Ectodermal cell (in vitro differentiated cells): ENCODE measurements at regions not wholly inside any gene's neighbourhood (a gene's known extent, or its start where the extent isn't known, plus 50 kb on each side); places are given as distances from the start of the nearest gene placed in this dataset.
A peak's percentile ranks its signal among the peaks of the same experiment; 100 is the strongest.

Experiments used
- H3K27ac ChIP-seq: 2 replicates; pipeline ENCODE4 v1.7.0; 2013; ENCODE audit warnings: mild to moderate bottlenecking, low read depth, low read length; ENCODE audit not compliant: insufficient read depth, poor library complexity, severe bottlenecking
- H3K27me3 ChIP-seq: 2 replicates; pipeline ENCODE4 v1.7.0; 2013; ENCODE audit warnings: mild to moderate bottlenecking, low read length; ENCODE audit not compliant: insufficient read depth, control insufficient read depth, poor library complexity, severe bottlenecking
- H3K36me3 ChIP-seq: one replicate; pipeline ENCODE4 v1.7.0; 2013; ENCODE audit warnings: low read length; ENCODE audit not compliant: control insufficient read depth, insufficient read depth
- H3K4me1 ChIP-seq: one replicate; pipeline ENCODE4 v1.7.0; 2013; ENCODE audit warnings: low read length; ENCODE audit not compliant: control insufficient read depth, insufficient read depth
- H3K4me3 ChIP-seq: 2 replicates; pipeline ENCODE4 v1.7.0; 2013; ENCODE audit warnings: low read depth, low read length, control low read depth; ENCODE audit not compliant: insufficient read depth
- H3K9me3 ChIP-seq: 2 replicates; pipeline ENCODE4 v1.7.0; 2013; ENCODE audit warnings: mild to moderate bottlenecking, low read length, moderate library complexity; ENCODE audit not compliant: control insufficient read depth
- WGBS, 2 experiments: methylation state at CpG; one replicate each; pipeline ENCODE4 v1.1.7; 2013; ENCODE audit warnings: missing lambda C conversion rate in 2 of 2; 5-methylcytosine and 5-hydroxymethylcytosine counted together

GRCh38 chr5:139743001-139743771, 52.4 kb upstream of the PSD2 start:
- H3K27me3 ChIP-seq: peaks cover 33% of the 10 kb centered on the region
- H3K36me3 ChIP-seq: no peaks in the 10 kb centered on the region
- H3K4me1 ChIP-seq: peaks cover 45% of the 10 kb centered on the region
- WGBS, 2 experiments: 88 to 89% methylated on average over 8 to 9 of the region's 9 CpGs
- no peaks in the 10 kb centered on the region for H3K9me3 ChIP-seq
- no peak overlapping the region for H3K4me3 ChIP-seq
- no peak overlapping the region for H3K27ac ChIP-seq

- H3K4me1 ChIP-seq: peaks cover 51% of the 10 kb centered on the region
- 90 to 94% methylated on average over 2 of the region's 2 CpGs for WGBS, 2 experiments
Measured at GRCh38 chr5:139743804-139744203, 51.8 kb upstream of the PSD2 start.

GRCh38 chr5:139744471-139745131, 51.0 kb upstream of the PSD2 start:
- WGBS, 2 experiments: 89 to 92% methylated on average over 12 of the region's 12 CpGs
- Histone ChIP-seq H3K36me3 (no peaks in the 10 kb centered on the region), H3K27me3 (peaks cover 48% of the 10 kb centered on the region), H3K27ac (no peak overlapping the region), H3K9me3 (no peaks in the 10 kb centered on the region), H3K4me3 (no peak overlapping the region), H3K4me1 (peaks cover 56% of the 10 kb centered on the region)

More at GRCh38 chr5:139743804-139744203, 51.8 kb upstream of the PSD2 start:
- Histone ChIP-seq H3K36me3 (no peaks in the 10 kb centered on the region), H3K27me3 (peaks cover 40% of the 10 kb centered on the region), H3K27ac (no peak overlapping the region), H3K9me3 (no peaks in the 10 kb centered on the region), H3K4me3 (no peak overlapping the region)

GRCh38 chr5:139745132-139745799, 50.3 kb upstream of the PSD2 start:
- 10 to 14% methylated on average over 17 of the region's 17 CpGs for WGBS, 2 experiments
- Histone ChIP-seq H3K27me3 (peaks cover 53% of the 10 kb centered on the region), H3K27ac (no peak overlapping the region), H3K4me3 (no peak overlapping the region), H3K4me1 (peaks cover 56% of the 10 kb centered on the region), H3K9me3 (no peaks in the 10 kb centered on the region), H3K36me3 (no peaks in the 10 kb centered on the region)

- H3K4me3 ChIP-seq: peak overlapping the region; percentile 37
- H3K36me3 ChIP-seq: no peaks in the 10 kb centered on the region
- peaks cover 61% of the 10 kb centered on the region for H3K27me3 ChIP-seq
- no peaks in the 10 kb centered on the region for H3K9me3 ChIP-seq
- H3K4me1 ChIP-seq: peaks cover 56% of the 10 kb centered on the region
- 2 to 3% methylated on average over 44 of the region's 44 CpGs for WGBS, 2 experiments
- peak overlapping the region; percentile 55 for H3K27ac ChIP-seq
Measured at GRCh38 chr5:139745800-139746690, 49.6 kb upstream of the PSD2 start.
